ENCODE measurements at regions not wholly inside any gene's neighbourhood (a gene's known extent, or its start where the extent isn't known, plus 50 kb on each side); places are given as distances from the start of the nearest gene placed in this dataset.

- no peak for DNase-seq (ENCODE audit: low read depth in 2 of 2)
Measured at GRCh38 chr9:27880156-27880555, 306.9 kb upstream of the C9orf72 start.

GRCh38 chr9:27880635-27881034 is 307.4 kb upstream of the C9orf72 start:
- no peak for DNase-seq (ENCODE audit: low read depth in 2 of 2)

GRCh38 chr9:27888661-27889295 is 315.5 kb upstream of the C9orf72 start:
- peak in 1 of 2 experiments; percentile 53 for DNase-seq (ENCODE audit: low read depth in 2 of 2)

- no peak for DNase-seq (ENCODE audit: low read depth in 2 of 2)
Measured at GRCh38 chr9:27924502-27924901, 351.2 kb upstream of the C9orf72 start.

- no peak for DNase-seq (ENCODE audit: low read depth in 2 of 2)
Measured at GRCh38 chr9:27925815-27926214, 352.5 kb upstream of the C9orf72 start.

- DNase-seq (ENCODE audit: low read depth in 2 of 2), result no peak
Measured at GRCh38 chr9:27929841-27930240, 356.6 kb upstream of the C9orf72 start.

- no peak for DNase-seq (ENCODE audit: low read depth in 2 of 2)
Measured at GRCh38 chr9:27933210-27934025, 360.1 kb upstream of the C9orf72 start.

- DNase-seq (ENCODE audit: low read depth in 2 of 2), result no peak
Measured at GRCh38 chr9:27934471-27934870, 361.2 kb upstream of the C9orf72 start.

- DNase-seq (ENCODE audit: low read depth in 2 of 2), result no peak
Measured at GRCh38 chr9:27939186-27939585, 365.9 kb upstream of the C9orf72 start.

- DNase-seq (ENCODE audit: low read depth in 2 of 2), result no peak
Measured at GRCh38 chr9:27940535-27940934, 367.3 kb upstream of the C9orf72 start.

- no peak for DNase-seq (ENCODE audit: low read depth in 2 of 2)
Measured at GRCh38 chr9:27943501-27943900, 370.2 kb upstream of the C9orf72 start.

- no peak for DNase-seq (ENCODE audit: low read depth in 2 of 2)
Measured at GRCh38 chr9:27945386-27945785, 372.1 kb upstream of the C9orf72 start.

GRCh38 chr9:27950382-27950781 is 377.1 kb upstream of the C9orf72 start:
- no peak for DNase-seq (ENCODE audit: low read depth in 2 of 2)

GRCh38 chr9:27954858-27955257 is 381.6 kb upstream of the C9orf72 start:
- DNase-seq (ENCODE audit: low read depth in 2 of 2), result no peak

- no peak for DNase-seq (ENCODE audit: low read depth in 2 of 2)
Measured at GRCh38 chr9:27963836-27964235, 390.6 kb upstream of the C9orf72 start.

GRCh38 chr9:27967210-27967609 is 393.9 kb upstream of the C9orf72 start:
- no peak for DNase-seq (ENCODE audit: low read depth in 2 of 2)

GRCh38 chr9:27977931-27978330 is 404.6 kb upstream of the C9orf72 start:
- no peak for DNase-seq (ENCODE audit: low read depth in 2 of 2)

- DNase-seq (ENCODE audit: low read depth in 2 of 2), result no peak
Measured at GRCh38 chr9:27985714-27986113, 412.4 kb upstream of the C9orf72 start.

- no peak for DNase-seq (ENCODE audit: low read depth in 2 of 2)
Measured at GRCh38 chr9:27990524-27990923, 417.2 kb upstream of the C9orf72 start.

- DNase-seq (ENCODE audit: low read depth in 2 of 2), result no peak
Measured at GRCh38 chr9:27991221-27991620, 417.9 kb upstream of the C9orf72 start.

- no peak for DNase-seq (ENCODE audit: low read depth in 2 of 2)
Measured at GRCh38 chr9:28001096-28001495, 427.8 kb upstream of the C9orf72 start.

- DNase-seq (ENCODE audit: low read depth in 2 of 2), result no peak
Measured at GRCh38 chr9:28004900-28005299, 431.6 kb upstream of the C9orf72 start.

GRCh38 chr9:28005779-28006178 is 432.5 kb upstream of the C9orf72 start:
- DNase-seq (ENCODE audit: low read depth in 2 of 2), result no peak

All from stimulated activated CD4-positive, alpha-beta T cell treated with anti-CD3 and anti-CD28 coated beads, Interleukin-12 subunit alpha, Interleukin-12 subunit beta, amount 100 ng/mL, for 24 hours (primary cell).